ENCODE measurements at regions not wholly inside any gene's neighbourhood (a gene's known extent, or its start where the extent isn't known, plus 50 kb on each side); places are given as distances from the start of the nearest gene placed in this dataset.

- BruUV-seq (replicated peaks): no TSS peak
- dilution Hi-C loops (cut with HindIII; ENCODE audit: low sequenced_read_pairs, unreplicated experiment): no loop called here
Observed at GRCh38 chr9:29875547-29875946, 2302.3 kb upstream of the C9orf72 start.

More at GRCh38 chr9:29875547-29875946, 2302.3 kb upstream of the C9orf72 start:
- Histone ChIP-seq H3K9me3 (ENCODE audit: control insufficient read depth, insufficient read depth, low read length) (no peaks in the 10 kb centered on the region), H3K23ac (ENCODE audit: low read depth, low read length) (no peak overlapping the region), H2BK20ac (ENCODE audit: low read depth, low read length) (no peak overlapping the region), H4K8ac (ENCODE audit: low read depth in 2 of 2, low read length in 2 of 2) (no peak overlapping the region), H2AK9ac (replicated peaks; ENCODE audit: low read depth, low read length, poor library complexity) (no peak overlapping the region), H3K18ac (ENCODE audit: low read depth, low read length) (no peak overlapping the region), H3K79me1 (ENCODE audit: low read depth in 1 of 2, low read length in 2 of 2) (no peaks in the 10 kb centered on the region), H3K36me3 (ENCODE audit: control insufficient read depth, insufficient read depth, low read length) (no peaks in the 10 kb centered on the region), H4K91ac (ENCODE audit: insufficient read depth, low read depth, low read length) (no peak overlapping the region), H3K4ac (ENCODE audit: low read depth, low read length) (no peak overlapping the region), H2AFZ (replicated peaks; ENCODE audit: low read length, poor library complexity) (no peak overlapping the region), H4K20me1 (ENCODE audit: insufficient read depth, low read length) (no peaks in the 10 kb centered on the region), H2BK5ac (ENCODE audit: low read depth, low read length, poor library complexity, severe bottlenecking) (no peak overlapping the region), H3K9me1 (ENCODE audit: insufficient read depth, low read length) (no peaks in the 10 kb centered on the region), H3K4me2 (ENCODE audit: low read depth, low read length) (no peak overlapping the region), H3K14ac (replicated peaks; ENCODE audit: low read depth, low read length) (no peak overlapping the region), H3K27me3 (ENCODE audit: control insufficient read depth, insufficient read depth, low read length) (no peaks in the 10 kb centered on the region), H3K4me3 (ENCODE audit: insufficient read depth, low read depth, low read length) (no peak overlapping the region), H2AK5ac (ENCODE audit: low read depth, low read length) (no peak overlapping the region), H3K4me1 (ENCODE audit: control insufficient read depth, insufficient read depth, low read length) (no peaks in the 10 kb centered on the region), H3K56ac (ENCODE audit: extremely low read depth, insufficient read depth, low read length) (no peak overlapping the region), H3K27ac (ENCODE audit: insufficient read depth, low read length) (no peak overlapping the region), H2BK15ac (ENCODE audit: low read depth, low read length) (no peak overlapping the region), H3K9ac (ENCODE audit: low read depth, low read length) (no peak overlapping the region), H4K5ac (ENCODE audit: low read depth, low read length) (no peak overlapping the region), H2BK120ac (ENCODE audit: low read depth, low read length) (no peak overlapping the region)
- POLR2A ChIA-PET (ENCODE audit: unreplicated experiment): no interaction called here
- no peak for ATAC-seq (ENCODE audit: low read depth)
- TF ChIP-seq CHD1 (IDR thresholded peaks at IDR 0.05; ENCODE audit: low read depth, low read length): no peak
- no peak for TF ChIP-seq RFX5 (IDR thresholded peaks at IDR 0.05; ENCODE audit: low read depth, low read length)
- no peak for TF ChIP-seq RCOR1 (IDR thresholded peaks at IDR 0.05; ENCODE audit: insufficient replicate concordance, low read length)
- no peak for TF ChIP-seq POLR2A (IDR thresholded peaks at IDR 0.05; ENCODE audit: low read depth, low read length)
- TF ChIP-seq RAD21 (IDR thresholded peaks at IDR 0.05; ENCODE audit: low read length): no peak
- TF ChIP-seq USF2 (IDR thresholded peaks at IDR 0.05; ENCODE audit: low read depth, low read length): no peak
- no peak for TF ChIP-seq BHLHE40 (IDR thresholded peaks at IDR 0.05; ENCODE audit: low read depth, low read length)
- TF ChIP-seq ELK1 (IDR thresholded peaks at IDR 0.05; ENCODE audit: borderline replicate concordance, low read depth, low read length): no peak
- no peak for TF ChIP-seq SMC3 (IDR thresholded peaks at IDR 0.05; ENCODE audit: low read depth, low read length)
- TF ChIP-seq MAZ (IDR thresholded peaks at IDR 0.05; ENCODE audit: borderline replicate concordance, low read depth, low read length): no peak
- no peak for TF ChIP-seq CTCF (conservative IDR thresholded peaks at IDR 0.05; ENCODE audit: low read depth, low read length)
- TF ChIP-seq MAFK (IDR thresholded peaks at IDR 0.05; ENCODE audit: low read depth, low read length): no peak
- no peak for TF ChIP-seq CEBPB (IDR thresholded peaks at IDR 0.05; ENCODE audit: low read depth, low read length)
- no peak for TF ChIP-seq NFE2L2 (IDR thresholded peaks at IDR 0.05; ENCODE audit: low read depth, low read length)
- no peak for TF ChIP-seq FOS (IDR thresholded peaks at IDR 0.05; ENCODE audit: low read depth, low read length)
- no peak for TF ChIP-seq MXI1 (IDR thresholded peaks at IDR 0.05; ENCODE audit: borderline replicate concordance, low read depth, low read length)
- CTCF ChIA-PET: no interaction called here
- no CpG with 5 or more reads among the region's 2 CpGs for WGBS, 2 experiments (ENCODE audit: extremely low coverage in 2 of 2, insufficient read length in 1 of 2)
- DNase-seq: no peak
- in situ Hi-C loops (cut with MboI; ENCODE audit: low sequenced_read_pairs): no loop called here
- intact Hi-C loops (cut with micrococcal nuclease): no loop called here
